ENCODE measurements at regions not wholly inside any gene's neighbourhood (a gene's known extent, or its start where the extent isn't known, plus 50 kb on each side); places are given as distances from the start of the nearest gene placed in this dataset.

DNA sequence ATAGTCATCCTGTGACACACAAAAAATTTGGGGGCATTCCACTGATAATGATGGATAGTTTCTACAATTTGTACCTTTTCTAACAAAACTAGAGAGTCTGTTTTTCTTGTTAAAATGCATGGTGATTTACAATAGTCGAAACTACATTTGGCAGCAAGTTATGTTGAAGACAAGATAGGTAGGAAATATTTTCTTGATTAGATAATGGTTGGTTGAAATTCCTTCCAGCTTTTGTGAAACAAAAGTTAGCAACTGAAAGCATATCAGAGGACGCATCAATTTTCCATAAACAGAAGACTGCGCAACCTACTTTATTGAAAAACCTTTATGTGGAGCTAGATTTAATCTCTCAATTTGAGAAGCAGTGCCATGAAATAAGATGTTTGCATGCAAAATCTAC lies 155.8 kb upstream of the GLI3 start:
- Histone ChIP-seq H3K9ac (replicated peaks in 1 of 4; ENCODE audit: extremely low read depth in 1 of 4, low read depth in 3 of 4, low read length in 3 of 4) (no peak overlapping the region), H2BK5ac (ENCODE audit: low read depth, low read length) (no peak overlapping the region), H3K79me1 (ENCODE audit: low read depth, low read length) (no peaks in the 10 kb centered on the region), H2BK20ac (ENCODE audit: low read length) (no peak overlapping the region), H3K18ac (ENCODE audit: extremely low read depth, low read length) (no peak overlapping the region), H3K4me2 (ENCODE audit: insufficient read depth in 1 of 2, low read depth in 2 of 2, low read length in 2 of 2) (no peak overlapping the region), H3K27ac (ENCODE audit: low read depth, low read length) (no peak overlapping the region), H4K91ac (replicated peaks; ENCODE audit: insufficient read length, low read length) (no peak overlapping the region), H3K79me2 (ENCODE audit: control insufficient read depth in 1 of 2, insufficient read depth in 2 of 2, low read length in 2 of 2) (no peaks in the 10 kb centered on the region), H4K8ac (ENCODE audit: extremely low read depth, insufficient read depth, low read length) (no peak overlapping the region), H3K4me3 (ENCODE audit: extremely low read depth in 1 of 4, insufficient read depth in 2 of 4, low read depth in 3 of 4, low read length in 4 of 4) (no peak overlapping the region), H3K27me3 (replicated peaks in 1 of 4; ENCODE audit: control insufficient read depth in 3 of 4, extremely low read depth in 1 of 4, insufficient read depth in 3 of 4, low read length in 3 of 4) (no peaks in the 10 kb centered on the region), H2AFZ (ENCODE audit: low read length) (no peak overlapping the region), H3K9me3 (ENCODE audit: insufficient read depth in 2 of 2, low read depth in 1 of 2, low read length in 1 of 2) (no peaks in the 10 kb centered on the region), H2AK5ac (ENCODE audit: low read depth, low read length) (no peak overlapping the region), H4K5ac (ENCODE audit: insufficient read length, low read depth, low read length) (no peak overlapping the region), H3K36me3 (ENCODE audit: control insufficient read depth in 2 of 4, insufficient read depth in 4 of 4, low read length in 3 of 4) (no peaks in the 10 kb centered on the region), H3K23ac (ENCODE audit: insufficient read length) (no peak overlapping the region), H3K14ac (ENCODE audit: insufficient read length) (no peak overlapping the region), H3K4ac (replicated peaks; ENCODE audit: insufficient read length, low read depth, low read length) (no peak overlapping the region), H4K20me1 (replicated peaks in 1 of 2; ENCODE audit: control insufficient read depth in 1 of 2, insufficient read depth in 2 of 2, low read length in 2 of 2) (no peaks in the 10 kb centered on the region), H2BK15ac (ENCODE audit: low read length) (no peak overlapping the region), H2BK120ac (replicated peaks; ENCODE audit: low read depth, low read length) (no peak overlapping the region), H3K56ac (replicated peaks; ENCODE audit: insufficient read length, low read depth, low read length) (no peak overlapping the region), H3K23me2 (ENCODE audit: low read depth, low read length) (no peaks in the 10 kb centered on the region), H3K4me1 (replicated peaks in 1 of 4; ENCODE audit: control insufficient read depth in 3 of 4, insufficient read depth in 4 of 4, low read length in 3 of 4) (no peaks in the 10 kb centered on the region), H2BK12ac (ENCODE audit: low read depth, low read length) (no peak overlapping the region)
- no peak for DNase-seq (ENCODE audit: low read depth in 1 of 2, low spot score in 2 of 2)
- 93% methylated on average over 3 of the region's 3 CpGs; no CpG with 5 or more reads in 1 of the 2 experiments for WGBS, 2 experiments (ENCODE audit: extremely low coverage in 1 of 2, insufficient coverage in 1 of 2, insufficient read length in 1 of 2, insufficient replicate concordance in 2 of 2, low coverage in 1 of 2, low lambda C conversion rate in 2 of 2, missing lambda C conversion rate in 1 of 2)
- no peak for FAIRE-seq
- ChIA-PET CTCF (ENCODE audit: partially characterized antibody) (interaction anchor here (0.5 kb wide), 1 partner anchor 222 kb away, joined by 4 read pairs; no protein-coding TSS in a partner anchor), POLR2A (ENCODE audit: partially characterized antibody) (no interaction called here)
- TF ChIP-seq, protein P1, sequence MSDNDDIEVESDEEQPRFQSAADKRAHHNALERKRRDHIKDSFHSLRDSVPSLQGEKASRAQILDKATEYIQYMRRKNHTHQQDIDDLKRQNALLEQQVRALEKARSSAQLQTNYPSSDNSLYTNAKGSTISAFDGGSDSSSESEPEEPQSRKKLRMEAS (IDR thresholded peaks at IDR 0.05), result no peak
- TF ChIP-seq SRF (IDR thresholded peaks at IDR 0.05; ENCODE audit: low read depth, low read length) (no peak), BRCA1 (IDR thresholded peaks at IDR 0.05; ENCODE audit: low read depth, low read length) (no peak), RNF2 (IDR thresholded peaks at IDR 0.05; ENCODE audit: borderline replicate concordance, low read depth, low read length, missing control alignments, poor library complexity, severe bottlenecking) (no peak), YY1 (IDR thresholded peaks at IDR 0.05; ENCODE audit: low read depth, low read length) (no peak), SIX5 (IDR thresholded peaks at IDR 0.05; ENCODE audit: low read depth, low read length) (no peak), POLR2AphosphoS5 (IDR thresholded peaks at IDR 0.05; ENCODE audit: low read depth, low read length) (no peak), RFX5 (IDR thresholded peaks at IDR 0.05; ENCODE audit: borderline replicate concordance, low read depth, low read length) (no peak), NANOG (IDR thresholded peaks at IDR 0.05; ENCODE audit: insufficient read depth, low read depth, low read length, poor library complexity, severe bottlenecking) (no peak), SP1 (IDR thresholded peaks at IDR 0.05; ENCODE audit: low read depth, low read length) (no peak), ASH2L (IDR thresholded peaks at IDR 0.05; ENCODE audit: low read length) (no peak), KDM5A (IDR thresholded peaks at IDR 0.05; ENCODE audit: low read length) (no peak), JUND (IDR thresholded peaks at IDR 0.05; ENCODE audit: low read length) (no peak), TBP (IDR thresholded peaks at IDR 0.05; ENCODE audit: low read depth, low read length) (no peak), GTF2F1 (IDR thresholded peaks at IDR 0.05; ENCODE audit: borderline replicate concordance, low read depth, low read length) (no peak), EP300 (IDR thresholded peaks at IDR 0.05; ENCODE audit: borderline replicate concordance in 1 of 2, low read depth in 2 of 2, low read length in 2 of 2) (no peak)

Measured in H1 (cell line).